ENCODE measurements at regions not wholly inside any gene's neighbourhood (a gene's known extent, or its start where the extent isn't known, plus 50 kb on each side); places are given as distances from the start of the nearest gene placed in this dataset.

- Histone ChIP-seq H3K27me3 (no peaks in the 10 kb centered on the region), H3K27ac (replicated peaks in 1 of 4) (no peak overlapping the region), H3K36me3 (no peaks in the 10 kb centered on the region), H3K4me1 (no peaks in the 10 kb centered on the region), H3K4me3 (no peak overlapping the region), H3K9me3 (no peaks in the 10 kb centered on the region)
- TF ChIP-seq POLR2A (IDR thresholded peaks at IDR 0.05; ENCODE audit: low read depth) (no peak), POLR2AphosphoS5 (IDR thresholded peaks at IDR 0.05) (no peak), EP300 (IDR thresholded peaks at IDR 0.05) (no peak), CTCF (IDR thresholded peaks at IDR 0.05) (no peak)
- no peak for DNase-seq (ENCODE audit: extremely low spot score)
- 80% methylated on average over 7 of the region's 10 CpGs for WGBS
- intact Hi-C loops (cut with DNase I) = no loop called here
Measured at GRCh38 chr7:69318794-69319193, 279.5 kb upstream of the AUTS2 start.

- intact Hi-C loops (cut with DNase I) = no loop called here
- WGBS = 69% methylated on average over 5 of the region's 5 CpGs
Measured at GRCh38 chr7:69328516-69328915, 269.8 kb upstream of the AUTS2 start.

GRCh38 chr7:69334701-69335100, 263.6 kb upstream of the AUTS2 start:
- DNase-seq (ENCODE audit: extremely low spot score) = no peak
- no peak overlapping the region for H3K27ac ChIP-seq (replicated peaks in 1 of 4)
- H3K4me3 ChIP-seq = no peak overlapping the region
- H3K36me3 ChIP-seq = no peaks in the 10 kb centered on the region
- WGBS = 62% methylated on average over 3 of the region's 3 CpGs
- intact Hi-C loops (cut with DNase I) = no loop called here
- no peaks in the 10 kb centered on the region for H3K4me1 ChIP-seq
- no peaks in the 10 kb centered on the region for H3K27me3 ChIP-seq
- no peak for TF ChIP-seq POLR2A (IDR thresholded peaks at IDR 0.05; ENCODE audit: low read depth)
- TF ChIP-seq EP300 (IDR thresholded peaks at IDR 0.05) = no peak
- TF ChIP-seq CTCF (IDR thresholded peaks at IDR 0.05) = no peak
- no peak for TF ChIP-seq POLR2AphosphoS5 (IDR thresholded peaks at IDR 0.05)
- H3K9me3 ChIP-seq = no peaks in the 10 kb centered on the region

More at GRCh38 chr7:69328516-69328915, 269.8 kb upstream of the AUTS2 start:
- no peak overlapping the region for H3K4me3 ChIP-seq
- H3K9me3 ChIP-seq = no peaks in the 10 kb centered on the region
- no peaks in the 10 kb centered on the region for H3K4me1 ChIP-seq
- no peak for DNase-seq (ENCODE audit: extremely low spot score)
- TF ChIP-seq POLR2A (IDR thresholded peaks at IDR 0.05; ENCODE audit: low read depth) = no peak
- TF ChIP-seq POLR2AphosphoS5 (IDR thresholded peaks at IDR 0.05) = no peak
- TF ChIP-seq EP300 (IDR thresholded peaks at IDR 0.05) = no peak
- no peak for TF ChIP-seq CTCF (IDR thresholded peaks at IDR 0.05)
- H3K36me3 ChIP-seq = no peaks in the 10 kb centered on the region
- no peaks in the 10 kb centered on the region for H3K27me3 ChIP-seq
- no peak overlapping the region for H3K27ac ChIP-seq (replicated peaks in 1 of 4)

- Histone ChIP-seq H3K36me3 (no peaks in the 10 kb centered on the region), H3K4me3 (no peak overlapping the region), H3K4me1 (no peaks in the 10 kb centered on the region), H3K27me3 (no peaks in the 10 kb centered on the region), H3K27ac (replicated peaks in 1 of 4) (no peak overlapping the region), H3K9me3 (no peaks in the 10 kb centered on the region)
- WGBS = 97% methylated on average over 8 of the region's 8 CpGs
- DNase-seq (ENCODE audit: extremely low spot score) = no peak
- TF ChIP-seq CTCF (IDR thresholded peaks at IDR 0.05) (no peak), EP300 (IDR thresholded peaks at IDR 0.05) (no peak), POLR2A (IDR thresholded peaks at IDR 0.05; ENCODE audit: low read depth) (no peak), POLR2AphosphoS5 (IDR thresholded peaks at IDR 0.05) (no peak)
- intact Hi-C loops (cut with DNase I) = no loop called here
Measured at GRCh38 chr7:69335331-69335730, 262.9 kb upstream of the AUTS2 start.

GRCh38 chr7:69336976-69337375, 261.3 kb upstream of the AUTS2 start:
- H3K4me3 ChIP-seq = no peak overlapping the region
- no peak for DNase-seq (ENCODE audit: extremely low spot score)
- WGBS = 91% methylated on average over 3 of the region's 3 CpGs
- no peak overlapping the region for H3K27ac ChIP-seq (replicated peaks in 1 of 4)
- intact Hi-C loops (cut with DNase I) = no loop called here
- no peak for TF ChIP-seq POLR2AphosphoS5 (IDR thresholded peaks at IDR 0.05)
- H3K9me3 ChIP-seq = no peaks in the 10 kb centered on the region
- H3K27me3 ChIP-seq = no peaks in the 10 kb centered on the region
- H3K36me3 ChIP-seq = no peaks in the 10 kb centered on the region
- no peaks in the 10 kb centered on the region for H3K4me1 ChIP-seq

All from esophagus muscularis mucosa (tissue), 4 donors.